ENCODE measurements at regions not wholly inside any gene's neighbourhood (a gene's known extent, or its start where the extent isn't known, plus 50 kb on each side); places are given as distances from the start of the nearest gene placed in this dataset.

DNA sequence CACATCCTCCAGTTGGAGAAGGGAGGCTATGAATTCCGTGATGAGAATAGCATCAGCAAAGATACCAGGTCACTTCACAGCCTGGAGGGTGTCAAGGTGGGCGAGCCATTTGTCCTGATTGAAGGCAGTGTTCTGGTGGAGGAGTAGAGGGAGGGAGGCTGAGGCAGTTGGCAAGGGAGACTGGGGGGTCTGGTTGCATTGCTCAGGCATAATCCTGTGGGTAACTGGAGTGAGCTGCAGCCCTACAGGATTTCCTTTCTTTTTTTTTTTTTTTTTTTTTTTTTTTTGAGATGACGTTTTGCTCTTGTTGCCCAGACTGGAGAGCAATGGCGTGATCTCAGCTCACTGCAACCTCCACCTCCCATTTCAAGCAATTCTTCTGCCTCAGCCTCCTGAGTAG, 223.9 kb upstream of the KLF4 start:
- DNase-seq (ENCODE audit: low read depth): no peak
- TF ChIP-seq MYC (IDR thresholded peaks at IDR 0.05; ENCODE audit: low read depth, low read length): no peak
- TF ChIP-seq POLR2A (IDR thresholded peaks at IDR 0.05; ENCODE audit: extremely low read depth, insufficient read length): no peak
- TF ChIP-seq MAX (IDR thresholded peaks at IDR 0.05; ENCODE audit: low read depth, low read length): no peak
- no peak for TF ChIP-seq CTCF (IDR thresholded peaks at IDR 0.05; ENCODE audit: low read depth, low read length)

DNA sequence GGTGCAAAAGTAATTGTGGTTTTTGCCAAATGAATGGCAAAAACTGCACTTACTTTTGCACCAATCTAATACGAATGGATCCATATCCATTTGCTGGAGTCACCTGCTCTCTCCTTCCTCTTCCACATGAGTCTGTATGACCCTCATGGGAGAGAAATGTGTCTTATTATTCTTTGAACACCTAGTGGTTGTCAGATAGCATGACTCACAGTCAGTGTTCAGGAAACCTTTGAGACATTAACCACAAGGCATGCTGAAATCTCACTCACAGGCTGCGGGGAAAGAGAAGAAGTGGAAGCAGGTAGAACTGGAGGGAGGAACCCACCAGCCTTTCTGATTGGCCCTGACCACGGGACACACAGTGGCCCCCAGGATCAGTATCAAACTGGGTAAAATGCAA, 222.8 kb upstream of the KLF4 start:
- H3K4me3 ChIP-seq (ENCODE audit: low read depth, low read length): no peak overlapping the region
- peak; percentile 4; the same call in 1 of the 2 replicates for TF ChIP-seq MAX (IDR thresholded peaks at IDR 0.05; ENCODE audit: low read depth, low read length)
- no peak for TF ChIP-seq CTCF (IDR thresholded peaks at IDR 0.05; ENCODE audit: low read depth, low read length)
- TF ChIP-seq POLR2A (IDR thresholded peaks at IDR 0.05; ENCODE audit: extremely low read depth, insufficient read length): no peak
- DNase-seq (ENCODE audit: low read depth): peak; percentile 74

More for the DNA sequence above, 223.9 kb upstream of the KLF4 start:
- no peak overlapping the region for H3K4me3 ChIP-seq (ENCODE audit: low read depth, low read length)

- H3K4me3 ChIP-seq (ENCODE audit: low read depth, low read length): no peak overlapping the region
- DNase-seq (ENCODE audit: low read depth): no peak
- no peak for TF ChIP-seq MAX (IDR thresholded peaks at IDR 0.05; ENCODE audit: low read depth, low read length)
Measured at GRCh38 chr9:107711542-107711941, 222.0 kb upstream of the KLF4 start.

DNA sequence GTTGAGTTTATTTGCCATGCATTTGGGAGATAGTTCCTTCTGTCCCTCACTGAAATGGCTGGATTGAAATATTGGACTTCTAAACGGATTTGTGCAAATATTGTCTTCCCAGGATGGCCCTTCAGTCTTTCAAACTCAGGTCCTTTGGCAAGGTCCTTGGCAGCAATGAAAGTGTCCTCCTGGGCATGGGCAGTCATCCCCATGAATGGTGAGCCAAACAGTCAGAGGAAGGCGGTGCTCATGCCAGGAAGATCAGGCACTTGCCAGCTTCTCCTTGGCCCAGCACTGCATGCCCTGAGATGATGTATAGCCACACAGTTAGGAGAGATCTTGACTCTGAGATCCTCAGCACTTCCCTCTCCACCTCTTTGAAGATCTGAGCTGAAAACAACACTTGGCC, 221.4 kb upstream of the KLF4 start:
- H3K4me3 ChIP-seq (ENCODE audit: low read depth, low read length): no peak overlapping the region
- no peak for TF ChIP-seq CTCF (IDR thresholded peaks at IDR 0.05; ENCODE audit: low read depth, low read length)
- no peak for TF ChIP-seq MAX (IDR thresholded peaks at IDR 0.05; ENCODE audit: low read depth, low read length)
- TF ChIP-seq POLR2A (IDR thresholded peaks at IDR 0.05; ENCODE audit: extremely low read depth, insufficient read length): no peak
- no peak for TF ChIP-seq MYC (IDR thresholded peaks at IDR 0.05; ENCODE audit: low read depth, low read length)
- DNase-seq (ENCODE audit: low read depth): no peak

DNA sequence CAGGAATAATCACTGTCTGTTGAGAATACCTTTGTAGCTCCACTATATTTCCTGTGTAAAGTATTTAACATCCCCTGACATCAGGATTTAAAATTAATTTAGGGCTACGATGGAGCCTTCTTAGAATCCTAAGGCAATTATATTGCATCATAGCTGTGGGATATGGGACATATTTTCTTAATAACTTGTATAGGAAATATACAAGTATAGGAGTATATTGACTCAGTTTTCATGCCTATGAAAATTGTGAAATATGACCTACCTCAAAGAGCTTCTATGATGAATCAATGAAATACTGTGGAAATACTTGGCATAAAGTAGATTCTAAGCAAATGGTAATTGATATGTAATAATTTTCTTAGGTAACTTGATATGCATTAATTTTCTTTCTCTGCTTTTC, 221.0 kb upstream of the KLF4 start:
- no peak for TF ChIP-seq POLR2A (IDR thresholded peaks at IDR 0.05; ENCODE audit: extremely low read depth, insufficient read length)
- no peak for TF ChIP-seq MYC (IDR thresholded peaks at IDR 0.05; ENCODE audit: low read depth, low read length)
- no peak for TF ChIP-seq CTCF (IDR thresholded peaks at IDR 0.05; ENCODE audit: low read depth, low read length)
- no peak for TF ChIP-seq MAX (IDR thresholded peaks at IDR 0.05; ENCODE audit: low read depth, low read length)
- H3K4me3 ChIP-seq (ENCODE audit: low read depth, low read length): no peak overlapping the region
- DNase-seq (ENCODE audit: low read depth): no peak

GRCh38 chr9:107708791-107709190, 219.2 kb upstream of the KLF4 start:
- TF ChIP-seq MAX (IDR thresholded peaks at IDR 0.05; ENCODE audit: low read depth, low read length) (no peak), MYC (IDR thresholded peaks at IDR 0.05; ENCODE audit: low read depth, low read length) (no peak)
- H3K4me3 ChIP-seq (ENCODE audit: low read depth, low read length): no peak overlapping the region
- DNase-seq (ENCODE audit: low read depth): no peak

- H3K4me3 ChIP-seq (ENCODE audit: low read depth, low read length): no peak overlapping the region
- no peak for TF ChIP-seq CTCF (IDR thresholded peaks at IDR 0.05; ENCODE audit: low read depth, low read length)
- TF ChIP-seq MYC (IDR thresholded peaks at IDR 0.05; ENCODE audit: low read depth, low read length): no peak
- TF ChIP-seq MAX (IDR thresholded peaks at IDR 0.05; ENCODE audit: low read depth, low read length): no peak
- no peak for TF ChIP-seq POLR2A (IDR thresholded peaks at IDR 0.05; ENCODE audit: extremely low read depth, insufficient read length)
- peak; percentile 67 for DNase-seq (ENCODE audit: low read depth)
Measured at GRCh38 chr9:107707915-107708441, 218.4 kb upstream of the KLF4 start.
